ENCODE measurements at regions not wholly inside any gene's neighbourhood (a gene's known extent, or its start where the extent isn't known, plus 50 kb on each side); places are given as distances from the start of the nearest gene placed in this dataset.

- no peak overlapping the region for H3K4me2 ChIP-seq (ENCODE audit: low read length)
- no peak for TF ChIP-seq YY1 (IDR thresholded peaks at IDR 0.05; ENCODE audit: extremely low read depth, insufficient replicate concordance, low read depth, low read length)
- no peak for TF ChIP-seq SRF (IDR thresholded peaks at IDR 0.05; ENCODE audit: low read depth)
- TF ChIP-seq ATF3 (IDR thresholded peaks at IDR 0.05) = no peak
- no peak for TF ChIP-seq ZFX (IDR thresholded peaks at IDR 0.05)
- TF ChIP-seq RAD21 (IDR thresholded peaks at IDR 0.05; ENCODE audit: low read depth) = no peak
- no peak for TF ChIP-seq ZBTB33 (IDR thresholded peaks at IDR 0.05; ENCODE audit: extremely low read depth, insufficient replicate concordance, low read length)
- no peak for TF ChIP-seq JUND (IDR thresholded peaks at IDR 0.05)
- TF ChIP-seq SP1 (IDR thresholded peaks at IDR 0.05; ENCODE audit: low read depth) = no peak
- no peak for TF ChIP-seq ZNF274 (IDR thresholded peaks at IDR 0.05; ENCODE audit: low read depth, low read length)
- TF ChIP-seq TCF7L2 (IDR thresholded peaks at IDR 0.05; ENCODE audit: borderline replicate concordance, extremely low read depth, insufficient read depth, insufficient read length) = no peak
- TF ChIP-seq CEBPB (IDR thresholded peaks at IDR 0.05; ENCODE audit: low read depth) = no peak
- no peak for TF ChIP-seq CBX3 (IDR thresholded peaks at IDR 0.05; ENCODE audit: low read depth)
- no peak for TF ChIP-seq CTCF (IDR thresholded peaks at IDR 0.05 in 2 of 3, conservative IDR thresholded peaks at IDR 0.05 in 1 of 3; ENCODE audit: borderline replicate concordance in 1 of 3, insufficient read depth in 1 of 3, low read depth in 2 of 3, low read length in 2 of 3)
- TF ChIP-seq EGR1 (IDR thresholded peaks at IDR 0.05; ENCODE audit: low read depth) = no peak
- TF ChIP-seq SIN3A (IDR thresholded peaks at IDR 0.05; ENCODE audit: low read depth) = no peak
- no peak for TF ChIP-seq POLR2A (IDR thresholded peaks at IDR 0.05; ENCODE audit: borderline replicate concordance, extremely low read depth, insufficient read depth, insufficient read length)
- no peak overlapping the region for H2AFZ ChIP-seq (ENCODE audit: low read depth, low read length, poor library complexity, severe bottlenecking)
- ATAC-seq (no peak), DNase-seq (ENCODE audit: low read depth, low spot score) (no peak)
- no peaks in the 10 kb centered on the region for H3K9me2 ChIP-seq (ENCODE audit: insufficient read depth)
- H3K4me3 ChIP-seq (replicated peaks in 1 of 2; ENCODE audit: low read depth in 1 of 2, low read length in 2 of 2) = no peak overlapping the region
- POLR2A ChIA-PET = no interaction called here
- H4K20me1 ChIP-seq (ENCODE audit: insufficient read depth) = no peaks in the 10 kb centered on the region
- RAD21 ChIA-PET (ENCODE audit: low non-redundant PET in 1 of 2, low total read pairs in 2 of 2, uncharacterized antibody in 2 of 2, unreplicated experiment in 2 of 2) = no interaction called here
- no peak overlapping the region for H3K27ac ChIP-seq (ENCODE audit: low read depth, low read length)
- no peaks in the 10 kb centered on the region for H3K27me3 ChIP-seq (ENCODE audit: insufficient read depth, low read length)
- no peaks in the 10 kb centered on the region for H3K36me3 ChIP-seq (ENCODE audit: control insufficient read depth in 1 of 2, insufficient read depth in 2 of 2, low read length in 2 of 2)
- H3K79me2 ChIP-seq (ENCODE audit: insufficient read depth, low read length) = no peaks in the 10 kb centered on the region
- no TSS peak for BruUV-seq (replicated peaks)
- intact Hi-C loops (cut with micrococcal nuclease) = no loop called here
- no peaks in the 10 kb centered on the region for H3K4me1 ChIP-seq (ENCODE audit: control insufficient read depth in 1 of 2, insufficient read depth in 2 of 2, low read length in 2 of 2)
- H3K9me3 ChIP-seq (ENCODE audit: control insufficient read depth in 1 of 2, insufficient read depth in 1 of 2, low read depth in 1 of 2, low read length in 2 of 2) = no peaks in the 10 kb centered on the region
- H3K9ac ChIP-seq (ENCODE audit: low read length) = no peak overlapping the region
- CTCF ChIA-PET = no interaction called here
Observed at GRCh38 chr3:95901948-95902347, 912.4 kb upstream of the EPHA6 start.
